HEK293T (cell line): ENCODE measurements at regions not wholly inside any gene's neighbourhood (a gene's known extent, or its start where the extent isn't known, plus 50 kb on each side); places are given as distances from the start of the nearest gene placed in this dataset.

Experiments used
- CTCF ChIA-PET: fragments of 350-600 bp; formaldehyde crosslinking; extraction: SDS; loops from one replicate; lab custom pipeline; 2021; ENCODE audit warnings: antibody characterized with exemption, inconsistent platforms; lab: Yijun Ruan, JAX
- POLR2A ChIA-PET: fragments of 350-600 bp; formaldehyde crosslinking; extraction: SDS; loops from one replicate; lab custom pipeline; 2020; ENCODE audit warnings: antibody characterized with exemption, inconsistent platforms; lab: Yijun Ruan, JAX
- DNase-seq: peaks from one replicate; pipeline ENCODE4 v3.0.0; 2012; ENCODE audit warnings: mixed read lengths; ENCODE audit errors: extremely low spot score
- ARNT ChIP-seq: fragments of 450-650 bp; IDR thresholded peaks from 2 replicates; pipeline ENCODE4 v1.6.1; 2017; ENCODE audit warnings: mild to moderate bottlenecking
- BHLHE40 ChIP-seq: fragments of 450-650 bp; IDR thresholded peaks from 2 replicates; pipeline ENCODE4 v1.6.1; 2016; ENCODE audit warnings: mild to moderate bottlenecking, moderate library complexity, borderline replicate concordance
- CTBP1 ChIP-seq: fragments of 450-650 bp; IDR thresholded peaks from 2 replicates; pipeline ENCODE4 v1.6.1; 2016; ENCODE audit warnings: borderline replicate concordance
- ELF4 ChIP-seq: fragments of 450-650 bp; IDR thresholded peaks from 2 replicates; pipeline ENCODE4 v1.6.1; 2017; ENCODE audit warnings: antibody characterized with exemption
- FOXA1 ChIP-seq: fragments of 450-650 bp; IDR thresholded peaks from 2 replicates; pipeline ENCODE4 v1.6.1; 2016; ENCODE audit warnings: mild to moderate bottlenecking
- FOXK2 ChIP-seq: fragments of 450-650 bp; IDR thresholded peaks from 2 replicates; pipeline ENCODE4 v1.6.1; 2016; ENCODE audit warnings: mild to moderate bottlenecking
- FOXM1 ChIP-seq: fragments of 450-650 bp; IDR thresholded peaks from 2 replicates; pipeline ENCODE4 v1.6.1; 2017; ENCODE audit warnings: mild to moderate bottlenecking, borderline replicate concordance
- HDGF ChIP-seq: fragments of 450-650 bp; IDR thresholded peaks from 2 replicates; pipeline ENCODE4 v1.6.1; 2017; ENCODE audit warnings: antibody characterized with exemption, borderline replicate concordance
- L3MBTL2 ChIP-seq: fragments of 450-650 bp; conservative IDR thresholded peaks from 2 replicates; pipeline ENCODE4 v1.6.1; 2016; ENCODE audit warnings: mild to moderate bottlenecking
- LEF1 ChIP-seq: fragments of 450-650 bp; IDR thresholded peaks from 2 replicates; pipeline ENCODE4 v1.6.1; 2017; ENCODE audit warnings: mild to moderate bottlenecking, borderline replicate concordance
- NFRKB ChIP-seq: fragments of 450-650 bp; IDR thresholded peaks from 2 replicates; pipeline ENCODE4 v1.6.1; 2016; ENCODE audit warnings: mild to moderate bottlenecking, moderate library complexity
- PKNOX1 ChIP-seq: fragments of 450-650 bp; IDR thresholded peaks from 2 replicates; pipeline ENCODE4 v1.6.1; 2016
- SP1 ChIP-seq: fragments of 450-650 bp; IDR thresholded peaks from 2 replicates; pipeline ENCODE4 v1.6.1; 2017
- SUZ12 ChIP-seq: fragments of 450-650 bp; IDR thresholded peaks from 2 replicates; pipeline ENCODE4 v1.6.1; 2016; ENCODE audit warnings: mild to moderate bottlenecking
- TARDBP ChIP-seq: fragments of 450-650 bp; IDR thresholded peaks from 2 replicates; pipeline ENCODE4 v1.6.1; 2016
- ZNF384 ChIP-seq: fragments of 450-650 bp; IDR thresholded peaks from 2 replicates; pipeline ENCODE4 v1.6.1; 2016

- POLR2A ChIA-PET: no interaction called here
- no peak for TF ChIP-seq CTBP1
- TF ChIP-seq FOXA1: no peak
- no peak for TF ChIP-seq SP1
- no peak for TF ChIP-seq ELF4
- no peak for TF ChIP-seq PKNOX1
- no peak for TF ChIP-seq FOXK2
- TF ChIP-seq ARNT: no peak
- no peak for TF ChIP-seq FOXM1
- TF ChIP-seq ZNF384: no peak
- TF ChIP-seq NFRKB: no peak
- no peak for TF ChIP-seq HDGF
- no peak for TF ChIP-seq SUZ12
- TF ChIP-seq TARDBP: no peak
- no peak for TF ChIP-seq BHLHE40
- TF ChIP-seq LEF1: no peak
- TF ChIP-seq L3MBTL2: no peak
- no peak for DNase-seq
- CTCF ChIA-PET: no interaction called here
Measured at GRCh38 chr2:79393107-79393685, 119.7 kb upstream of the CTNNA2 start.

- CTCF ChIA-PET: no interaction called here
- no peak for DNase-seq
- POLR2A ChIA-PET: no interaction called here
- TF ChIP-seq ZNF384 (no peak), FOXA1 (no peak)
Measured at GRCh38 chr2:79389481-79389880, 123.4 kb upstream of the CTNNA2 start.

GRCh38 chr2:79388024-79388423 lies 124.8 kb upstream of the CTNNA2 start:
- CTCF ChIA-PET: no interaction called here

GRCh38 chr2:79387431-79387830 lies 125.4 kb upstream of the CTNNA2 start:
- TF ChIP-seq PKNOX1 (no peak), NFRKB (no peak), LEF1 (no peak), ELF4 (no peak), SP1 (no peak), ARNT (no peak), FOXM1 (no peak), FOXK2 (no peak), HDGF (no peak), SUZ12 (no peak), ZNF384 (no peak), L3MBTL2 (no peak), BHLHE40 (no peak), TARDBP (no peak), CTBP1 (no peak), FOXA1 (no peak)
- CTCF ChIA-PET: no interaction called here
- no peak for DNase-seq
- POLR2A ChIA-PET: no interaction called here

More at GRCh38 chr2:79388024-79388423, 124.8 kb upstream of the CTNNA2 start:
- no peak for DNase-seq
- TF ChIP-seq FOXA1 (no peak), ARNT (no peak), ZNF384 (no peak), PKNOX1 (no peak), BHLHE40 (no peak)
- POLR2A ChIA-PET: no interaction called here

GRCh38 chr2:79383681-79384080 lies 129.2 kb upstream of the CTNNA2 start:
- TF ChIP-seq LEF1 (no peak), SP1 (no peak)
- POLR2A ChIA-PET: no interaction called here
- CTCF ChIA-PET: no interaction called here

GRCh38 chr2:79375817-79376216 lies 137.0 kb upstream of the CTNNA2 start:
- CTCF ChIA-PET: no interaction called here
- POLR2A ChIA-PET: no interaction called here
- DNase-seq: no peak
- TF ChIP-seq HDGF (no peak), ZNF384 (no peak), BHLHE40 (no peak)

More at GRCh38 chr2:79383681-79384080, 129.2 kb upstream of the CTNNA2 start:
- no peak for DNase-seq

- ChIA-PET CTCF (no interaction called here), POLR2A (no interaction called here)
- TF ChIP-seq ARNT: no peak
- no peak for TF ChIP-seq ZNF384
- TF ChIP-seq FOXK2: no peak
- TF ChIP-seq CTBP1: no peak
- TF ChIP-seq FOXM1: no peak
- TF ChIP-seq LEF1: no peak
- TF ChIP-seq L3MBTL2: no peak
- TF ChIP-seq SP1: no peak
- DNase-seq: no peak
Measured at GRCh38 chr2:79373358-79374130, 139.3 kb upstream of the CTNNA2 start.
